Spleen (tissue), 11 donors: ENCODE measurements at regions not wholly inside any gene's neighbourhood (a gene's known extent, or its start where the extent isn't known, plus 50 kb on each side); places are given as distances from the start of the nearest gene placed in this dataset.

Experiments used
- DNase-seq: peaks from one replicate; pipeline ENCODE4 v3.0.0-alpha.2; 2020
- H3K27ac ChIP-seq, 8 donors: fragments of 200-600 bp; sonication (generic) in 7 of 8; 1 replicate in 4 of 8; 2 replicates in 4 of 8; pipeline versions ENCODE4 v1.5.0 to v1.8.0; 2016 to 2021; ENCODE audit warnings: inconsistent platforms in 4 of 8, mild to moderate bottlenecking in 4 of 8, moderate library complexity in 1 of 8
- H3K27me3 ChIP-seq, 7 donors: fragments of 200-600 bp; sonication (generic) in 6 of 7; replicated peaks in 1 of 7; 1 replicate in 4 of 7; 2 replicates in 3 of 7; pipeline versions ENCODE4 v1.5.0 to v1.8.0; 2016 to 2021; ENCODE audit warnings: inconsistent platforms in 3 of 7, mild to moderate bottlenecking in 1 of 7
- H3K36me3 ChIP-seq, 6 donors: fragments of 200-600 bp; sonication (generic) in 5 of 6; 1 replicate in 4 of 6; 2 replicates in 2 of 6; pipeline versions ENCODE4 v1.5.0 to v1.8.0; 2016 to 2021; ENCODE audit warnings: inconsistent platforms in 2 of 6
- H3K4me1 ChIP-seq, 6 donors: fragments of 200-600 bp; sonication (generic) in 5 of 6; 1 replicate in 3 of 6; 2 replicates in 3 of 6; pipeline versions ENCODE4 v1.5.0 to v1.8.0; 2016 to 2021; ENCODE audit warnings: inconsistent platforms in 3 of 6
- H3K4me3 ChIP-seq, 8 donors: fragments of 200-600 bp; sonication (generic) in 7 of 8; 1 replicate in 4 of 8; 2 replicates in 4 of 8; pipeline versions ENCODE4 v1.5.0 to v1.8.0; 2016 to 2021; ENCODE audit warnings: inconsistent platforms in 4 of 8, mild to moderate bottlenecking in 4 of 8, moderate library complexity in 2 of 8
- H3K9me3 ChIP-seq, 8 donors: fragments of 200-600 bp; sonication (generic) in 7 of 8; 1 replicate in 4 of 8; 2 replicates in 4 of 8; pipeline versions ENCODE4 v1.5.0 to v1.8.0; 2016 to 2021; ENCODE audit warnings: inconsistent platforms in 4 of 8
- POLR2A ChIP-seq, 3 donors: fragments of 450-650 bp; IDR thresholded peaks; one replicate each; pipeline ENCODE4 v1.5.1; 2017; ENCODE audit warnings: antibody characterized with exemption in 3 of 3, mild to moderate bottlenecking in 1 of 3
- POLR2AphosphoS5 ChIP-seq, 3 donors: sonication (generic); formaldehyde crosslinking; IDR thresholded peaks; one replicate each; pipeline ENCODE4 v1.5.1; 2017; ENCODE audit warnings: antibody characterized with exemption in 3 of 3
- WGBS, 5 donors: extraction: QIAGEN DNeasy Blood & Tissue Kit in 3 of 5; methylation state at CpG; one replicate each; pipeline versions ENCODE4 v1.1.5 to v1.1.7; 2013 to 2018; 5-methylcytosine and 5-hydroxymethylcytosine counted together
- intact Hi-C: fragments of 100-400 bp; cut with DNase I; formaldehyde crosslinking; loops from one replicate; pipeline ENCODE4 v1.15.0; 2023; ENCODE audit warnings: low total_unique reads
- TF ChIP-seq, protein P1 (sequence below), 11 experiments: fragments of 200-600 bp in 7 of 11; fragments of 450-650 bp in 4 of 11; sonication (generic) in 4 of 11; IDR thresholded peaks in 8 of 11; conservative IDR thresholded peaks in 3 of 11; 1 replicate in 7 of 11; 2 replicates in 4 of 11; pipeline versions ENCODE4 v1.4.0 to v1.8.0; 2016 to 2021; ENCODE audit warnings: antibody characterized with exemption in 11 of 11, inconsistent platforms in 4 of 11, mild to moderate bottlenecking in 1 of 11
- donor health status: healthy with polysubstance abuse.
- donor health status: DM: no; HTN: no; CAD: no; lungs with moderate emphysema.
- donor health status: DM: no; HTN: no; CAD: no.
- donor health status: Bipolar disorder and iron deficiency.
- donor health status: healthy.
- donor health status: DM: no; HTN: no; CAD: no.
- donor health status: DM: yes; HTN: yes; CAD: no.

DNA sequence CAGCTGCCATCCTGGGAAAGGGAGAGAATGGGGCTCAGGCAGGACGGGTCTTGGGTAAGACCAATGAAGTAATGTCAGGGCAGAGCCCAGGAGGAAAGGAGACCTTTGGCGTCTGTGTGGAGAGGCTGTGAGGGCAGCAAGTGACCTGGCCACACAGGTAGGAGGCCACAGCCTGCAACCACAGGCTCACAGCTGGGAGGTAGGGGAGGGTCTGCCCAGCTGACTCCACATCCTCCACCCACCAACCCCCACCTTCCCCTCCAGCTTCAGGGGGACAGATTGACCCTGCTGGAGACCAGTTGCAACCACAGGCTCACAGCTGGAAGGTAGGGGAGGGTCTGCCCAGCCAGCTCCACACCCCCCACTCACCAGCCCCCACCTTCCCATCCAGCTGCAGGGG is 262.2 kb upstream of the TCERG1L start:
- no peak overlapping the region for H3K27ac ChIP-seq
- WGBS, 5 donors: 61 to 81% (median 68%) methylated on average over 2 of the region's 2 CpGs
- no peak for DNase-seq
- no peaks in the 10 kb centered on the region for H3K9me3 ChIP-seq
- intact Hi-C loops: no loop called here
- no peak overlapping the region for H3K4me3 ChIP-seq
- peaks cover 0 to 25% (median 0%) of the 10 kb centered on the region in 7 donors for H3K27me3 ChIP-seq
- no peak for TF ChIP-seq POLR2A (IDR thresholded peaks at IDR 0.05)
- TF ChIP-seq, protein P1, sequence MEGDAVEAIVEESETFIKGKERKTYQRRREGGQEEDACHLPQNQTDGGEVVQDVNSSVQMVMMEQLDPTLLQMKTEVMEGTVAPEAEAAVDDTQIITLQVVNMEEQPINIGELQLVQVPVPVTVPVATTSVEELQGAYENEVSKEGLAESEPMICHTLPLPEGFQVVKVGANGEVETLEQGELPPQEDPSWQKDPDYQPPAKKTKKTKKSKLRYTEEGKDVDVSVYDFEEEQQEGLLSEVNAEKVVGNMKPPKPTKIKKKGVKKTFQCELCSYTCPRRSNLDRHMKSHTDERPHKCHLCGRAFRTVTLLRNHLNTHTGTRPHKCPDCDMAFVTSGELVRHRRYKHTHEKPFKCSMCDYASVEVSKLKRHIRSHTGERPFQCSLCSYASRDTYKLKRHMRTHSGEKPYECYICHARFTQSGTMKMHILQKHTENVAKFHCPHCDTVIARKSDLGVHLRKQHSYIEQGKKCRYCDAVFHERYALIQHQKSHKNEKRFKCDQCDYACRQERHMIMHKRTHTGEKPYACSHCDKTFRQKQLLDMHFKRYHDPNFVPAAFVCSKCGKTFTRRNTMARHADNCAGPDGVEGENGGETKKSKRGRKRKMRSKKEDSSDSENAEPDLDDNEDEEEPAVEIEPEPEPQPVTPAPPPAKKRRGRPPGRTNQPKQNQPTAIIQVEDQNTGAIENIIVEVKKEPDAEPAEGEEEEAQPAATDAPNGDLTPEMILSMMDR (IDR thresholded peaks at IDR 0.05 in 8 of 11, conservative IDR thresholded peaks at IDR 0.05 in 3 of 11): no peak
- no peak for TF ChIP-seq POLR2AphosphoS5 (IDR thresholded peaks at IDR 0.05)
- H3K36me3 ChIP-seq: no peaks in the 10 kb centered on the region
- H3K4me1 ChIP-seq: no peaks in the 10 kb centered on the region

DNA sequence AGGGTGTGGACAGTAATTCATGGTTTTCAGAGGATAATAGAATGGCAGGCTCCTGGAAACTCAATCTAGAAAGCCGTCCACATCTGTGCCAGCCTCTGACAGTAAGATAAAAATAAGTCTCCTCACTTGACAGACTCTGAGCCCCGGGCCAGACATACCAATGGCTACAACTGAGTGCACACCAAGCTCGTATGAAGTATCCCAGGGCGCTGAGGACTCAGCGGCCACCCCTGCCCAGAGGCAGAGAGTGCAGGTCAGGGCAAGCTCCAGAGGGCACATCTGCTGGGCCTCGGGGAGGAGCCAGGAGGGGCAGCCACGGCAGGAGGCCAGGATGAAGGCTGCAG is 262.8 kb upstream of the TCERG1L start:
- no peaks in the 10 kb centered on the region for H3K36me3 ChIP-seq
- H3K9me3 ChIP-seq: no peaks in the 10 kb centered on the region
- no peak overlapping the region for H3K4me3 ChIP-seq
- H3K4me1 ChIP-seq: no peaks in the 10 kb centered on the region
- 65 to 86% (median 70%) methylated on average over 3 to 7 of the region's 7 CpGs for WGBS, 5 donors
- no peak overlapping the region for H3K27ac ChIP-seq
- peaks cover 0 to 20% (median 0%) of the 10 kb centered on the region in 7 donors for H3K27me3 ChIP-seq
- intact Hi-C loops: no loop called here
- no peak for DNase-seq
- TF ChIP-seq, protein P1 (IDR thresholded peaks at IDR 0.05 in 8 of 11, conservative IDR thresholded peaks at IDR 0.05 in 3 of 11): no peak
- TF ChIP-seq POLR2AphosphoS5 (IDR thresholded peaks at IDR 0.05): no peak
- TF ChIP-seq POLR2A (IDR thresholded peaks at IDR 0.05): no peak

DNA sequence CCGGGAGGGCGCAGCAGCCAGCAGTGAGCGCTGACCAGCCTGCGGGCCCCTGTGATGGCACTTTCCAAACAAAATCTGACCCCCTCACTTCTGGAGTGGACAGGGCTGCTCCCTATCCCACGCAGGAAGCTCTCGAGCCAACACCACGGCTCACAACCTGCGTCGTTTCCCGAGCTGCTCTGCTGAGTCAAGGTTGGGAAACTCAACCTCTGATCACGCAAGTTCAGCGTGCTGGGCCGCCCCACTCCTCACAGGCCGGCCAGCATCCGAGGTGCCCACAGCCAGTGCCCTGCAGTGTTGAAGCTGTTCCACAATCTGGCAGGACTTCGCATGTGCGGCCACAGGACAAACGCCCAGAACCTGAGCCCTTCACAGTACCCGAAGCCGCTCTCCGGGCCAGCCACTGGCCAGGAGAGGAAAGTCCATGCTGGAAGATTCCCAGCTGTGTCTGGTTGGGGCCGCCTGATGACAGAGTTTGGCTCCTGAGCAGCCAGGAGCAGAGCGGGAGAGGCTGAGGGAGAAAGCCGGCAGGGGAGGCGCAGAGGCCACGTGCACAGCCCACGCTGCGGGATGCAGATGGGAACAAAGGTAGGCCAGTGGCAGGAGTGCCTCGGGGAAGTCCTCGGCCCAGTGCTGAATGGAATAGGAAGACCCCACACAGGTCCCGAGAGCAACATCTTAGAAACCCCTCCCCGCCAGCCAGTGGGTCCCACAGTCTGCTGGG is 263.3 kb upstream of the TCERG1L start:
- H3K9me3 ChIP-seq: no peaks in the 10 kb centered on the region
- peak; percentile 57 for DNase-seq
- H3K4me3 ChIP-seq: no peak overlapping the region
- H3K36me3 ChIP-seq: no peaks in the 10 kb centered on the region
- TF ChIP-seq POLR2A (IDR thresholded peaks at IDR 0.05): no peak
- TF ChIP-seq, protein P1 (IDR thresholded peaks at IDR 0.05 in 8 of 11, conservative IDR thresholded peaks at IDR 0.05 in 3 of 11): no peak
- no peak for TF ChIP-seq POLR2AphosphoS5 (IDR thresholded peaks at IDR 0.05)
- intact Hi-C loops: no loop called here
- H3K27ac ChIP-seq: no peak overlapping the region
- no peaks in the 10 kb centered on the region for H3K4me1 ChIP-seq
- 87 to 94% (median 92%) methylated on average over 21 to 32 of the region's 32 CpGs for whole genome bisulfite sequencing, 5 donors
- H3K27me3 ChIP-seq: peaks cover 0 to 20% (median 0%) of the 10 kb centered on the region in 7 donors

DNA sequence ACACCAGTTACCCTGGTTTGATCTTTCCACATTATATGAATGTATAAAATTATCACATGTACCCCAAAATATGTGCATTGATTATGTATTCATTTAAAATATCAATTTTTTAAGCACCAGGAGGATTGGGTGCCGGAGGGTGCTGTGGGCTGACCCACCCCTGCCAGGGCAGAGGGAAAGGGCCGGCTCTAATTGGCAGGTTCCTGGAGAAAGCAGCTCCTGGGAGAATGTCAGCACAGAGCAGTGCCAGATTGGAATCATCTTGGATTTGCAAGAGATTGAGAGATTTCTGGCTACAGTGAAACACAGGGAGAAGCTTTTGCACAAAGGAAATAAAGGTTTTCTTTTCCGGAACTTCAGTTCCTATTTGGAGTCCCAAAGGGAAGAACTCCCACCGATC is 264.4 kb upstream of the TCERG1L start:
- no peaks in the 10 kb centered on the region for H3K9me3 ChIP-seq
- no peak for DNase-seq
- TF ChIP-seq POLR2A (IDR thresholded peaks at IDR 0.05): no peak
- TF ChIP-seq, protein P1 (IDR thresholded peaks at IDR 0.05 in 8 of 11, conservative IDR thresholded peaks at IDR 0.05 in 3 of 11): no peak
- TF ChIP-seq POLR2AphosphoS5 (IDR thresholded peaks at IDR 0.05): no peak
- intact Hi-C loops: no loop called here
- no peaks in the 10 kb centered on the region for H3K4me1 ChIP-seq
- no peak overlapping the region for H3K4me3 ChIP-seq
- 86 to 92% (median 89%) methylated on average over 4 of the region's 4 CpGs for WGBS, 5 donors
- H3K36me3 ChIP-seq: no peaks in the 10 kb centered on the region
- no peak overlapping the region for H3K27ac ChIP-seq
- peaks cover 0 to 13% (median 0%) of the 10 kb centered on the region in 7 donors for H3K27me3 ChIP-seq
